NCI-H2171 treated with DMSO at 0.1 percent for 48 hours (cell line): ENCODE measurements at regions not wholly inside any gene's neighbourhood (a gene's known extent, or its start where the extent isn't known, plus 50 kb on each side); places are given as distances from the start of the nearest gene placed in this dataset.

Experiments used
- DNase-seq: peaks from one replicate; lab custom pipeline; 2025; lab: John Stamatoyannopoulos, UW

DNA sequence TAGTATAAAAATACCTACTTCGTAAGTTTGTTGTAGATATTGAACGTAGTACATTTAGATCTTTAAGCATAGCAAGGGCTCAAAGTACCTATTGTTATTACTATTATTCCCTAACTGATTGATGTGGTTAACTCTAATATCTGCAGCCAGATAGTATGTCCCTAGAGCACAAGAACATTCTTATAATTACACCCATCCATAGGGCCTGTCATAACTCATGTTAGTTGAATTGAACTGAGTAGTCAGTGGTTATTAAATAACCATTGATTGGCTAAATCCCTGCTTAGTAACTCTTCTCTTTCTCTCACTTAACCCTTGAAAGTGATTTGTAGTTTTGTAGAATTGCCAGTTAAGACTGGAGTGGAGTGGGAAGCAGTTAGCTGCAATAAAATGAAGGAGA is 207.5 kb upstream of the HS3ST5 start:
- no peak for DNase-seq

DNA sequence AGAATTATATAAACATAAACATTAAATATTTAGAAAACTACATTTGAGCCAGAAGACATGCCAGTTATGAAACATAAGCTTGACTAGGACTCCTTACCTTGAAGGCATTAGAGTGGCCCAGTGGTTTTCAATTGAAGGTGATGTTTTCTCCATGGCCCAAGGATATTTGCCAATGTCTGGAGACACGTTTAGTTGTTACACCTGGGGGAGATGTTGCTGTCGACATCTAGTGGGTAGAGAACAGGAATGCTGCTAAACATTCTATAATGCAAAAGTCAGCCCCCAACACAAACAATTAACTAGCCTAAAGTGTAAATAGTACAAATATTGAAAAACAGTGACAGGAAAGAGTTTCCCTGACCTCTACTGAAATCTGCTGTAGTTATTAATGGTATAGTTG is 200.9 kb upstream of the HS3ST5 start:
- DNase-seq, result no peak

DNA sequence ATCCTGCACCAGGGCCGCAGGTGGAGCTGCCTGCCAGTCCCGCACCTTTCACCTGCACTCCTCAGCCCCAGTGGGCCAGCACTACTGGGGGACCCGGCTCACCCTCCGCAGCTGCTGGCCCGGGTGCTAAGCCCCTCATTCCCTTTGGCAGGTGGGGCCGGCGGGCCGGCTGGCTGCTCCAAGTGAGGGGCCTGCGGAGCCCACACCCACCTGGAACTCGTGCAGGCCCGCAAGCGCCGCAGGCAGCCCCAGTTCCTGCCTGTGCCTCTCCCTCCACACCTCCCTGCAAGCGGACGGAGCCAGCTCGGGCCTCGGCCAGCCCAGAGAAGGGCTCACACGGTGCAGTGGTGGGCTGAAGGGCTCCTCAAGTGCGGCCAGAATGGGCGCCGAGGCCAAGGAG is 199.0 kb upstream of the HS3ST5 start:
- no peak for DNase-seq

DNA sequence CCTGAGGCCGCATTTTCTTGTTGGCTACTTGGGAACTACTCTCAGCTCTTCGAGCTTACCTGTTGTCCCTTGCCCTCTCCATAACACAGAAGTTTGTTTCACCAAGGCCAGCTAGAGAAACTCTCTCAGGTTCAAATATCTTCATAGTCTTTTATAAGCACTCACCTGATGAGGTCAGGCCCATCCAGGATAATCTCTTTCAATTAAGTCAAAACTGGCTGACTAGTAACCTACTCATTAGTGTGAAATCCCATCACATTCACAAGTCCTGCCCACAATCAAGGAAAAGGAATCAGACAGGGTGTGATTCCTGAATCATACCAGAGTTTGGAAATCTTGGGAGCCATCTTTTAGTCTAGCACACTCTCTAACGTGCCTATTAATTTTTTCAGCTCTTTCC is 195.2 kb upstream of the HS3ST5 start:
- DNase-seq, result no peak

DNA sequence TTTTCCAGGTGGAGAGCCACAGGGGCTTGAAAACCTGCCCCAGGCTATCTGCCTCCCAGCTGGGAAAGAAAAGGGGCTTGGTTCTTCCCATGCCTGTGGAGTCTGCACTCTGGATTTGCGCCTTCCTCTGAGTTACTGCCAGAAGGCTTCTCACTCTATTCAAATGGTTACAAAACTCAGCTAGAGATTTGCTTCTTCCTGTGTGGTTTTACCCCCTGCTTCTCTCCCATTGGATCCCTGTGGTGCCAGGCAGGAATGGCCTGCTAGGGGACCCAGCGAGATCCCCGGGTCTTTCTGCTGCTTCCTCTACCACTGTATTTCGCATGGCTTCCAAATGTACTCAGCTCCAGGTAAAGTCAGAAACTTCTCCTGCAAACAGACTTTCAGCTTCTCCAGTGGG is 192.0 kb upstream of the HS3ST5 start:
- no peak for DNase-seq

DNA sequence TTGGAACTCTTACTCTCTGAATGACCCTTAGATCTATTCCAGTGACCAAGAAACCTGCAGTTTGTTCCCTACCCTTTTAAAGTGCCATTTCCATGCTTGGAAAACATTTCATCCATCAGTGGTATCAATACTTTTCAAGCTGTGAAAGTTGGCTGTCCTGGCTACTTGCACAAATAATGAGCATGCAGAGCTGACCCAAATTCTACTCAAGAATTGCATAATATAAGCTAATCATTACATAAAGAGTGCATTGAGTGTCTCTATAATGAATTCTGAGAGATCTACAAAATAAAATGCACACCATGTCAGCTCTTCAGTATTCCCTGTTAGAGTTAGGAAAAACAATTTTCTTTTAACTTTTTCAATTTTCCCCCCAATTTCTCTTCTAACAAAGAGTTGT is 181.3 kb upstream of the HS3ST5 start:
- no peak for DNase-seq

DNA sequence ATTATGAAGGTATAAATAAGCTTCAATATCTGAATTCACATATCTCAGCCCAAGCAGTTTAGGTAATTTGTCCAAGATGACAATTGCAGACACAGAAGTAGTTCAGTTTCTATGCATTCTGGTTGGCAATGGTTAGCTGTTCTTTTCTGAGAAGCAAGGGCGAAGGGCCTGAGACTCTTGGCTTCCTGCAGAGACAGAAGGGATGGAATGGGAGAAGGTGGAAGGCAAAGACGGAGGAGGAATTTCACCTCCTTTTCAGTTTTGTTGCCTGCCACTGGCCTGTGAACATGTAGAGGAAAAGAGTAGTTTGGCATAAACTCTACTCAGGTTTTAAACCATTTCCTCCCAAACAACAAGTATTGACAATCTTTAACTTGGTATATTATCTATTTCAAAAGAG is 180.7 kb upstream of the HS3ST5 start:
- no peak for DNase-seq

DNA sequence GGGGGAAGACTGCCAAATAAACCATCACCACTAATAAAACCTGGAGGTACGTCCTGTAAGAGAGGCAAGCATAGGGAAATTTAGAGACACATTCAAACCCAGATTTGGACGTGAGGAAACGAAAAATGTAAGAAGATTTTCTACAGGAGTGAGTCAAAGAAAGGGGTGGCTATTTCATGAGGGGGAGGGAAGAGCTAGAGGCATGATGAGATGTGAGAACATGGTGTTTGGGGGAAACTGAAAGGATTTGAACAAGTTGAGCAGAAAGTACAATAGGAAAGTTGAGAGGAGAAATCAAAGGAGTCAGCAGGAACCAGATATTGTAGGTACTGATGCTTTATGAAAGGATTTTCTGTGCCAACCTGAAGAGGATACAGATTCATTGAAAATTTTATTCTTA is 179.1 kb upstream of the HS3ST5 start:
- DNase-seq, result no peak

DNA sequence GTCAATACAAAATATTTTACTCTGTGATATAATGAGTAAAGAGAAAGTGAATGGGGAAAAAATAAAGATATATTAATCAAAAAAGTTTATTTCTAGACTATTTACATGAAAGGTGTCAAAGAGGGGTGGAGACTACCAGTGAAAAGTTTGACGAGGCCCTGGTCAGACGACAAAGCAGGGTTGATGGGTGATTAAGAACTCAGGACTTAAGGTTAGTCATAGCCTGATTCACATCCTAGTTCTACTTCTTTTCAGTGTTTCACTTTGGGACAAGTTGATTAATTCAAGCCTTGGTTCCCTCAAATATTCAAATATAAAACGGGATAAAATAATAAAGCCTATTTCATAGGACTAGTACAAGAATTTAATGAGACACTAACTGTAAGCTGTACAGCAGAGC is 178.2 kb upstream of the HS3ST5 start:
- no peak for DNase-seq

DNA sequence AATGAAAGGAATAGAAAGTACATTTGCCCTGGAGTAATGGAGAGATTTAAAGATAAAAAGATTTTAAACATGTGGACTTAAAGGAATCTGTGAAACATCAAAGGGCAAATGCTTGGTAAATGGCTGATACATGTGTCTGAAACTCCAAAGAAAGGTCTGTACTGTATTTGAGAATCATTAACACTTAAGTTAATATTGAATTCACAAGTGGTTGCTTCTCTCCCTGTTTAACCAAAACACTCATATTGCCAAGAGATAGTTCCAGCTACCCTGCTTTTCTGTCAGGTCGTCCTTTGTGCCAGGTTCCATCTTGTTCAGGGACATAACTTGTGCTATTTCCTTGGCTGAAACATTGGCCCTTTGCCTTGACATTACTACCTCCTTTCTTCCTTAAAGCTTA is 171.3 kb upstream of the HS3ST5 start:
- no peak for DNase-seq

DNA sequence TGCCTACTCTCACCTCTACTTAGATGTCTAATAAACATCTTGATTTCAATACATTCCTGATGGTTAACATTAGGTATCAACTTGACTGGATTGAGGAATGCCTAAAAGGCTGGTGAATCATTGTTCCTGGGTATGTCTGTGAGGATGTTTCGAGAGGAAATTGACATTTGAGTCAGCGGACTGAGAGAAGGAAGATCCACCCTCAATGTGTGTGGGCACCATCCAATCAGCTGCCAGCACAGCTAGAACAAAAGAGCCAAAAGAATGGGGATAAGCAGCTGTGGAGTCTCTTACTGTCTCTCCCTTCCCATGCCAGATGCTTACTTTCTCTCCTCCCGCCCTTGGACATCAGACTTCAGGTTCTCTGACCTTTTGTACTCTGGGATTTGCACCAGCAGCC is 128.6 kb upstream of the HS3ST5 start:
- DNase-seq, result no peak

DNA sequence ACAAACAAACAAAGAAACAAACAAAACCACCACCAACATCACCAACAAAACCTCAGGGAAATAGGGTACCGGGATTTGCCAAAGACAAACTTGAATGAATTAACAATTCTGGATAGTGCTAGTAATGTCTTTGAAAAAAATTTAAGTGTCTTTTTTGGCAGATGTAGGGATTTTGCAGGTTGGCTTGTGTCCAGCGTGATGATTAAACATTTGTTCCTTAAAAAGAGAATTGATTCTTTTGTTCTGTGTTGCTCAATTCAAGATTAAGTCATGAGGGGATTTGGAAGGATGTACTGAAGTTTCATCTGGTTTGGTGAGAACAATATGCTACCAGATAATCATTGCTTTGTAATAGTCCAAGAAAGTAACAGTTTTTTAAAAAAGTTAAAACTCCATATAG is 125.1 kb upstream of the HS3ST5 start:
- no peak for DNase-seq

DNA sequence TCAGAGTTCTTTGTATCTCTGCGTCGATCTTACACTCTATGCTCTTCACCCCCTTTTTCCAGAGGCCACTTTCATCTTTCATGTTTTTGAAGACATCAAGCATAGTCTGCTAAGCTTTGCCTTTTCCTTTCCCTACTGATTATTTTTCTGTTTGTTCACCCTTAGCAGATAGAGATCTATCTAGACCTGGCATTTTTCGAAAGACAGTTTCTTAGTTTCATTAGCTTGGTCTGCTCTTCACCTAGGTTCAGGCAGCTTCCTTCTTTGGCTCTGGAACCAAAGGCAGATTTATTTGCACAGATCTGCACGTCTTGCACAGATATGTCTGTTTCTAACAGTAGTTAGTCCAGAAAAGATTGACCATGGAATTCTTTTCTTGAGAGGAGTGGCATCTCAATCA is 122.7 kb upstream of the HS3ST5 start:
- no peak for DNase-seq

DNA sequence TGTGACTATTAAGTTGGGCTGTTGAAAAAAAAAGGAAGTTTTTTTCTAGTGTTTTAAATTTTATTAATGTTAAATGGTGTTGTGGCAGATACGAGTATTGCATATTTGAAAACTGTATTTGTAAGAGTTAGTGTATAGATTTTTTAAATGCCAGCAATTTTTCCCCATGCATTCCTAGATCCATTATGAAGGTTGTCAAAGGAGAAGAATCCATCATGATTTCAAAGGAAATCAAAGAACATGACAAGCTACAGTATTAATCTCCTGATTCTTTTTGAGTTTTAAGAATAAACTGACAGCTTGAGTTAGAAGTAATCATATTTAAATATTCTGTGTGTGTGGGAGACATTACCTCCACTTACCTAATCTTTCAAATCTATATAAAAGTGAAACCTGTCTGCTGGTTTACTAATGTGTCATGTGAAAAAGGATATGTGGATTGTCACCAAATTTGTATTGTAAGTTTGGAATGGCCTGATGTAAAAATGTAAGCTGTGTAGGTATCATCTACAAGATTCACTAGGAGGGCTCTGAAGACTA is 111.0 kb upstream of the HS3ST5 start:
- DNase-seq, result no peak

DNA sequence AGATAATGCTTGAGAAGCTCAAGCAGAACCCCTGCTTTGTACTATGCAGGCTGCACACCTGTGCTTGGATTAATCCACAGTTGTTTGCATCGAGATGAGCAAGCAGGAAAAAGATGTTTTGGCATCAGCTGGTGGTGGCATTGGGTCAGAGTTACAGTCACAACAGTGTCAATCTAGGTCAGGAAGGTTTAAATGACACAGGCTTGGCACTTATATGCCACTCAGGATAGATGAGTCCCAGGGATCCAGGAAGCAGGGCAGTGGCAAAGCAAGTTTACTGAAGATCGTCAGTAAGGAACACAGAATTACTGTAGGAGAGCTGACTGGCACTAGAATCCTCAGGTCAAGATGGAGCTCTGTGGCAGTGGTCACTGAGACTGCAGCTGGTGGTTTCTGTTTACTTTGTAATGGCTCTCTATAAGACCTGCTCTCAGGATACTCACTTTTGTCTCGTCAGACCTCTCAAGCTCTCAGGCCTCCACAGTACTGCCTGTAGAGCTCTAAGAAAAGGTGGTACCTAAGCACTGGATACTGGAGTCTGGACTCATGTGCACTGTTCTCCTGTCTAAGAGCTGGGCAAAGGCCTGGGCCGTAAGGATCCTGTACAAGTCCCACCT is 110.1 kb upstream of the HS3ST5 start:
- DNase-seq, result no peak

DNA sequence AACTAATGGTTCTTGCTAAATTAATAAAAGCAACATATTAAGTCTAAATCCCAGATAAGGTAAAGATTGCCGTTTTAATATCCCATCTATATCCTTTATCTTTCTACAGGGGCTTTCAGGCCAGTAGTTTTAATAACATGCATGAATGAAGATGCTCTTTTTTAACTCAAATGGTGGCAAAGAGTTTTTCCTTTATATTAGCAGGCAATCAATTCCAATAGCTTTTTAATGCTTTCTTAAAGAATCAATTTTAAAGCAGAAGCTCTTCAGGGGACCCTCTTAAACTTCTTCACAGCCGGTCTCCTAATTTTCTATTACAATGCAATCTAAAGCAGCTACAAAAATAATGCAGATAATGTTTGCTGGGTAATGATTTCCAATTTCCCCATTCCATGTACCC is 107.8 kb upstream of the HS3ST5 start:
- no peak for DNase-seq

DNA sequence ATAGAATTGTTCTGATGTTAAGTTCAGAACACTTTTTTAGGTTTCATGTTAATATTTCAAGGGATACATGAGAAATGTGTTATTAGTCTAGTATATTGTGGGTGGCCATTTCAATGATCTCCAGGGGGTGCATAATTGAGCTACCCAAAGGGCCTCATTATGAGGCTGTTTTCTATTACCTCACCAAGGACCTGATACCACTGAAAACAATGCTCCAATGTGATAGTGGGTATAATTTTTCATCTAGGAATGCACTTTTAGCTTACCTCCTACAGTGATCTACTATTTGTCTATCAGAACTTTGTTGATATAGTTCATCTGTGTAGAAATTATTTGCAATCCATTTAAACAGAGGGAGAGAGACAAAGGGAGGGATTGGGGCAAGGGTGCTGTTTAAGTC is 106.8 kb upstream of the HS3ST5 start:
- DNase-seq, result no peak

DNA sequence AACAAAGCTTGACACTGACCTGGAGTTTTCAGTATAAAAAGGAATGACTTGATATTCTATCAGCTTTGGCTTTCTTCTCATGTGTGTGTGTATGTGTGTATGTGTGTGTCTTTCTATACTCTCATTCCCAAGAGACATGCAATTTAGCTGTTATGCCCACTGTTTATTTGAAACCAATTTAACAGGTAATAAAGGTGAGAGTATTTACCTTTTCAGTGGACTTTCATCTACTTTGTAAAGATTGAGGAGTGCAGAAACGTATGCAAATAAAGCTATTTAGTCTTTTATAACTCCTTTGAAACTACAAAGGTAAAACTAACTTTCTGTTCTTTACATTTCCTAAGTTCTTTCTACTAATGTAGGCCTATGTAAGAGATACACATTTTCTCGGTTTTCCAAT is 103.5 kb upstream of the HS3ST5 start:
- DNase-seq, result peak; percentile 79

DNA sequence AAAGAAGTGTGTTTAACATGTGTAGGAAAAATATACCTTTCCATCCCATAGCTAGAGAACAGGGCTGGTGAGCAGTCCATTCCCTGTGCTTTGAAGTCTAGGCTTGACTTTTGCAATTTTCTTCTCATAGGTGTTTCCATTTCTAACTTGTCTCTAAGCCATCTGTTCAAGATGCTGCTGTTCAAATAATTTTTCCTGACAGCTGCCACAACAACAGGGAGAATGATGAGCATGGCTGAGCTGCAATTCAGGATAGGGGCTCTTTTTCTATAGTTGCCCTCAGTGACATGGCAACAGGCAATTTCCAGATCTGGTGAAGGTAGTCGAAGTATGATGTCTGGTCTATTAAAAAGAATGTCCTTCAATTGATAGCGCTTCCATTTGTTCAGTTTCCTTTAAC is 103.0 kb upstream of the HS3ST5 start:
- DNase-seq, result peak; percentile 93

DNA sequence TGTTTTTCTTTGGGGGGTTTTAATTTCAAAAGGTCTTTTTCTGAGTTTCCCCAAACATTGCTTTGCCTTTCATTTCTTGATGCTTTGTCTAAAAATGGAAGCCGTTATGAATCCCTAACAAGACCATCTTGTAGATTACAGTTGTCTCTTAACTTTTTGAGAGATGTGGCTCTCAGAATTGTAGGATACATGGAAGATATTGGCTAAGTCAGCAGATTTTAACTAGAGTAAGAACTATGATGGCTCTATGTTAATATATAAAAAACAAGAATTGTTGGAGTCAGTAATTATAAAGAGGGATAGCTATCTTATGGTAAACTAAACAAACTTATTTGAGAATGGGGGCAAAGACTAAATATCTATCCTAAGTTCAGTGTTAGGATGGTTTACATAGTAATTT is 96.6 kb upstream of the HS3ST5 start:
- DNase-seq, result no peak

DNA sequence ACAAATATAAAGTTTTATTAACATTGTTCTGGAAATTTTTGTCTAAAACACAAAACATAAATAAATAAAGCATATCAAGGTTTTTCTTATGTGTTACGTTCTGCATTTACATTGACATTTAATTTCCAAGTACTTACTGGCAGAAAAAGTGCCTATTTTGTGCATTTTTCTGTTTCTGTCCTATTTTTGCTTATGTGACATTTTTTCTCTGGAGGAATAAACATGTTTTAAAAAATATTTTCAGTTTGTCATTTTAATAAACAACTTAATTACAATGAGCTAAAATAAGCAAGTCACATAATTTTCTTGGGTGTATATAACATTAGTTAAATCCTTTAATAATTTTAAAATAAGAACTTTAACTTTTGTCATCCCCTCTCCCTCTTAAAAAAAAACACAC is 94.4 kb upstream of the HS3ST5 start:
- DNase-seq, result no peak

DNA sequence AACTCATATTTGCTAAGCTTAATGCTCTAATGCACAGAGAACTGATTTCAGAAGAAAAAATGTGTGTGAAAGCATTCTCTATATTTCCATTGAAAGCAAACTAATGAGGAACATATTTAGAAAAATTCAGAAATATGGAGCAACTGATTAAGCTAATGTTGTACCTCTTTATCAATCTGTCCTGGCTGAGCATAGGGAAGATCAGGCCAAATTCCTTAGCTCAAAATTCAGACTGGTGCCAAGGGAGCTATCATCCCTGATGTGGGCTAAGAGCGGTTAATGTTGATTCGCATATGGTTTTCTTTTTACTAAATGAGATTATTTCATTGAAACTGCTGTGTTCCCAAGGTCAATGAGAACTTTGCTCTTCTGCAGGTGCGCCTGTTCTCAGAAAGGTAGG is 93.9 kb upstream of the HS3ST5 start:
- no peak for DNase-seq

DNA sequence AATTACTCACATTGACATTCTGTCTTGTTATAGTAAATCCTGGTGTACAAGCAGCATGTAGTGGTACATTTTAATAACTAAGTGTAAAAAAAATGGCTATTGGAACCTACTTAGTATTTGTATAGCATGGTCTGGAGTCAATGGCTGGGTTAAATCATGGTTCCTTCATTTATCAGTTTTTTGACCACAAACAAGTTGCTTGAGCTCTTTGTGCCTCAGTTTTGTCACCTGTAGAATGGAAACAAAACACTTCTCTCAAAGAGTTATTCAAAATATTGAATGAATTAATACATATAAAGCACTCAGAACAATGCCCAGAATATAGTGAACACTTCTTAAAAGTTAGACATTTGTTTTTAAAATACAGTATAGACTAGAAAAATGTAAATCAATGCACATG is 93.2 kb upstream of the HS3ST5 start:
- no peak for DNase-seq

DNA sequence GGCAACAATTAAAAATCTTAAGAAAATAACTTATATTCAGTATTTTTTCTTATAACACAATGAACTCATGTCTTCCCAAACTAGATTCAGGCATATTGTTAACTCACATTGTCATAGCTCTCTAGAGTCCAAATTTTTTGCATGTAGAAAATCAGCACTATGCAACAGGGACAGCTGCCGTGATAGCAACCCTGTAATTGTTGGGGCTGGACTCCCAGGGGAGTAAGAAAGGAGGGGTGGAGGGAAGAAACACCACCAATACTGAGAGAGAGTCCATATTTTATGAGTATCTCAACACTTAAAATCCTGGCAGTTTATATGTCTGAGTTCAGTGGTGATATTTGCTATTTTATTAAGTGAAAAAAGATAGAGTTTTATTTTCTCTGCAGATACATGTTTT is 89.6 kb upstream of the HS3ST5 start:
- DNase-seq, result peak; percentile 98

DNA sequence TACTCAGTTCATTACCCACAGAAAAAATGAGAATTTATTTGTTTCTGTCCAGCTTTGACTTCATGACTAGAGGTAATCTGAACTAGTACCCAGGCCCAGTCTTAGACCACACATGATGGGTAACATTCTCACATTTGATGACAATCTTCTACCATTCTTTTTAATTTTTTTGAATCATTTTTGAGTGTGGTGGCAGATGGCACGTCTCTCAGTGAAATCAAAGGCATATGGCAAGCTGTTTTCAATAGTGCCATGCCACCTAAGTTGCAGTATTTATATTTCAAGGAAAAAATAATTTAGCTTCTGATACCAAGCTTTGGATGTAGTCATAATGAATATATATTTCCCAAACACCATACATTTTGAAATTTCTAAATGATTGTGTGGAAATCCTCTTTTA is 88.8 kb upstream of the HS3ST5 start:
- peak; percentile 95 for DNase-seq
